ENCODE measurements at regions not wholly inside any gene's neighbourhood (a gene's known extent, or its start where the extent isn't known, plus 50 kb on each side); places are given as distances from the start of the nearest gene placed in this dataset.

- H3K4me3 Mint-ChIP-seq = no peak overlapping the region
- Histone ChIP-seq H3K27me3 (replicated peaks in 1 of 4; ENCODE audit: control extremely low read depth in 1 of 4, control insufficient read depth in 3 of 4, insufficient read depth in 4 of 4, low read length in 3 of 4) (no peaks in the 10 kb centered on the region), H3K79me2 (ENCODE audit: control insufficient read depth, insufficient read depth, low read length) (no peaks in the 10 kb centered on the region), H3K4me2 (replicated peaks; ENCODE audit: low read depth, low read length, poor library complexity, severe bottlenecking) (no peak overlapping the region), H3K27ac (ENCODE audit: low read length in 2 of 2) (no peak overlapping the region), H3K4me1 (ENCODE audit: control insufficient read depth in 2 of 2, insufficient read depth in 2 of 2, low read length in 2 of 2) (no peaks in the 10 kb centered on the region), H3K9ac (ENCODE audit: low read length) (no peak overlapping the region), H3K9me3 (ENCODE audit: control extremely low read depth in 1 of 3, control insufficient read depth in 2 of 3, insufficient read depth in 1 of 3, low read length in 2 of 3) (no peaks in the 10 kb centered on the region), H3K36me3 (replicated peaks in 1 of 2; ENCODE audit: control extremely low read depth in 1 of 2, control insufficient read depth in 1 of 2, extremely low read depth in 1 of 2, insufficient read depth in 2 of 2, low read length in 1 of 2) (no peaks in the 10 kb centered on the region), H3K4me3 (ENCODE audit: control extremely low read depth in 1 of 5, extremely low read depth in 1 of 5, insufficient read depth in 1 of 5, low read depth in 2 of 5, low read length in 4 of 5) (no peak overlapping the region), H4K20me1 (ENCODE audit: control insufficient read depth, insufficient read depth, low read length, poor library complexity, severe bottlenecking) (no peaks in the 10 kb centered on the region), H2AFZ (ENCODE audit: insufficient read depth, low read depth, low read length, poor library complexity, severe bottlenecking) (no peak overlapping the region)
- ChIA-PET POLR2A (no interaction called here), CTCF (no interaction called here)
- no peaks in the 10 kb centered on the region for H3K9me3 Mint-ChIP-seq (ENCODE audit: insufficient read depth)
- no peak for ATAC-seq (ENCODE audit: low read depth)
- no peak overlapping the region for H3K27ac Mint-ChIP-seq
- intact Hi-C loops (cut with micrococcal nuclease) = no loop called here
- WGBS (ENCODE audit: insufficient coverage) = no CpG with 5 or more reads among the region's 2 CpGs
- H3K4me1 Mint-ChIP-seq = no peaks in the 10 kb centered on the region
- H3K27me3 Mint-ChIP-seq = no peaks in the 10 kb centered on the region
- no peak for DNase-seq
- no peak for TF ChIP-seq EZH2 (IDR thresholded peaks at IDR 0.05; ENCODE audit: borderline replicate concordance, insufficient read depth, low read depth, low read length, poor library complexity, severe bottlenecking)
- no peak for TF ChIP-seq CTCF (IDR thresholded peaks at IDR 0.05)
Observed at GRCh38 chr12:23057571-23057970, 432.6 kb downstream of the ETNK1 start.

GRCh38 chr12:23060161-23060560 is 435.2 kb downstream of the ETNK1 start:
- H3K27ac Mint-ChIP-seq = no peak overlapping the region
- ChIA-PET POLR2A (no interaction called here), CTCF (no interaction called here)

More at GRCh38 chr12:23060161-23060560, 435.2 kb downstream of the ETNK1 start:
- Mint-ChIP-seq H3K4me1 (no peaks in the 10 kb centered on the region), H3K9me3 (ENCODE audit: insufficient read depth) (no peaks in the 10 kb centered on the region), H3K27me3 (no peaks in the 10 kb centered on the region), H3K4me3 (no peak overlapping the region)
- TF ChIP-seq EZH2 (IDR thresholded peaks at IDR 0.05; ENCODE audit: borderline replicate concordance, insufficient read depth, low read depth, low read length, poor library complexity, severe bottlenecking) (no peak), CTCF (IDR thresholded peaks at IDR 0.05) (no peak)
- Histone ChIP-seq H4K20me1 (ENCODE audit: control insufficient read depth, insufficient read depth, low read length, poor library complexity, severe bottlenecking) (no peaks in the 10 kb centered on the region), H3K4me1 (ENCODE audit: control insufficient read depth in 2 of 2, insufficient read depth in 2 of 2, low read length in 2 of 2) (no peaks in the 10 kb centered on the region), H3K27me3 (replicated peaks in 1 of 4; ENCODE audit: control extremely low read depth in 1 of 4, control insufficient read depth in 3 of 4, insufficient read depth in 4 of 4, low read length in 3 of 4) (no peaks in the 10 kb centered on the region), H3K9me3 (ENCODE audit: control extremely low read depth in 1 of 3, control insufficient read depth in 2 of 3, insufficient read depth in 1 of 3, low read length in 2 of 3) (no peaks in the 10 kb centered on the region), H2AFZ (ENCODE audit: insufficient read depth, low read depth, low read length, poor library complexity, severe bottlenecking) (no peak overlapping the region), H3K36me3 (replicated peaks in 1 of 2; ENCODE audit: control extremely low read depth in 1 of 2, control insufficient read depth in 1 of 2, extremely low read depth in 1 of 2, insufficient read depth in 2 of 2, low read length in 1 of 2) (no peaks in the 10 kb centered on the region), H3K9ac (ENCODE audit: low read length) (no peak overlapping the region), H3K27ac (ENCODE audit: low read length in 2 of 2) (no peak overlapping the region), H3K4me2 (replicated peaks; ENCODE audit: low read depth, low read length, poor library complexity, severe bottlenecking) (no peak overlapping the region), H3K79me2 (ENCODE audit: control insufficient read depth, insufficient read depth, low read length) (no peaks in the 10 kb centered on the region), H3K4me3 (ENCODE audit: control extremely low read depth in 1 of 5, extremely low read depth in 1 of 5, insufficient read depth in 1 of 5, low read depth in 2 of 5, low read length in 4 of 5) (no peak overlapping the region)
- no peak for ATAC-seq (ENCODE audit: low read depth)
- intact Hi-C loops (cut with micrococcal nuclease) = no loop called here
- no peak for DNase-seq
- no CpG with 5 or more reads among the region's 3 CpGs for WGBS (ENCODE audit: insufficient coverage)

All from B cell (primary cell).